Fibroblast of pulmonary artery (primary cell): ENCODE measurements at regions not wholly inside any gene's neighbourhood (a gene's known extent, or its start where the extent isn't known, plus 50 kb on each side); places are given as distances from the start of the nearest gene placed in this dataset.
A peak's percentile ranks its signal among the peaks of the same experiment; 100 is the strongest.

ENCODE experiments used
- DNase-seq: peaks from one replicate; pipeline ENCODE4 v3.0.0-alpha.2; 2010; ENCODE audit warnings: low read depth
- H3K4me3 ChIP-seq: replicated peaks from 2 replicates; pipeline ENCODE4 v1.5.1; 2011; ENCODE audit warnings: low read depth, mild to moderate bottlenecking, control low read depth, low read length, moderate library complexity
- TF ChIP-seq, protein P1 (sequence below): IDR thresholded peaks from 2 replicates; pipeline ENCODE4 v1.5.1; 2011; ENCODE audit warnings: mild to moderate bottlenecking, control low read depth, low read length, inconsistent platforms; ENCODE audit errors: missing control alignments

DNA sequence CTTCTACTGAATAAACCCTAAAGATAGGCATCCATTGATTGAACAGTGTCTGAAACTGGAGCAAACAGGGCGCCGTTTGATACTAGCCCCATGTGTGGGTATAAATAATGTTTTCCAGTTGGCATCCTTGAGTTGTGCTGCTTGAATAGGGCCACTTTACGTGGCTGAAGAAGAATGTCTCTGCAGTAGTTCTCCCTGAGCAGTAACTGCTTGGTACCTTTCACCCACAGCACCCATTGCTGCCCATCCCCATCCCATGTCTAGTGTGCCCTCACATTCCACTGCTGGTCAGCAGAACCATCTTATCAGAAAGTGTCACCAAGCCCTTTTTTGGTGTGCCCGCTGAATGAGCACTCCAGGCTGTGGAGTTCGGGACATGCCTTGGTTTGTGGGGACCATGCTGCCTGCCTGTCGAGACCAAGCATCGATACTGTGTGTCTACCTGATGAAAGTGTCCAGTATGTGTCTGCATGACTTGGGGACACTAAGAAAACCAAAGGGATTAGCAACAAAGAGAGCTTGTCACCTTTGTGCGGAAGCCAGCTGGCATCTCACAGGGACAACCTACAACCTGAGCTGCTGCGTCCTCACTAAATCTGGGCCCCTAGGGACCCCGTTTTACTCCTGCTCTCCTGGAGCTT lies 162.0 kb downstream of the TM9SF2 start:
- no peak for DNase-seq

DNA sequence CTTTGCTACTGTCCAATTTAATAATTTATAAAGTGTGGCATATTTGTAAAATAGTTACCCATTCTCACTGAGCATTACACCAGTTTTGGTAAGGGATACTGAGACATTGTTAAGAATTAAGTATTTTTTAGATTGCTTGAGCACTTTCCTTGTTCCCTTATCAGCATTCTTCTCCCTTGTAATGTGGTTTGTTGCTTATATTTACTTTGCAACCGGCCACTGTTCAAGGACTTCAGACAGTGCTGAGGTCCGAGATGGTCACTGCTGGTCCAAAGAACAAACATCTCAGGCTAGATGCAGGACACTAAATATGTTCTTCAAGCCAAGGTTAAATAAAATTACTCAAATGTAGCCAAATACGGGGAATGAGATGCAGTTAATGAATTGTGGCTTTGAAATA lies 161.4 kb downstream of the TM9SF2 start:
- TF ChIP-seq, protein P1, sequence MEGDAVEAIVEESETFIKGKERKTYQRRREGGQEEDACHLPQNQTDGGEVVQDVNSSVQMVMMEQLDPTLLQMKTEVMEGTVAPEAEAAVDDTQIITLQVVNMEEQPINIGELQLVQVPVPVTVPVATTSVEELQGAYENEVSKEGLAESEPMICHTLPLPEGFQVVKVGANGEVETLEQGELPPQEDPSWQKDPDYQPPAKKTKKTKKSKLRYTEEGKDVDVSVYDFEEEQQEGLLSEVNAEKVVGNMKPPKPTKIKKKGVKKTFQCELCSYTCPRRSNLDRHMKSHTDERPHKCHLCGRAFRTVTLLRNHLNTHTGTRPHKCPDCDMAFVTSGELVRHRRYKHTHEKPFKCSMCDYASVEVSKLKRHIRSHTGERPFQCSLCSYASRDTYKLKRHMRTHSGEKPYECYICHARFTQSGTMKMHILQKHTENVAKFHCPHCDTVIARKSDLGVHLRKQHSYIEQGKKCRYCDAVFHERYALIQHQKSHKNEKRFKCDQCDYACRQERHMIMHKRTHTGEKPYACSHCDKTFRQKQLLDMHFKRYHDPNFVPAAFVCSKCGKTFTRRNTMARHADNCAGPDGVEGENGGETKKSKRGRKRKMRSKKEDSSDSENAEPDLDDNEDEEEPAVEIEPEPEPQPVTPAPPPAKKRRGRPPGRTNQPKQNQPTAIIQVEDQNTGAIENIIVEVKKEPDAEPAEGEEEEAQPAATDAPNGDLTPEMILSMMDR = no peak
- H3K4me3 ChIP-seq = no peak overlapping the region
- no peak for DNase-seq

More for the DNA sequence above, 162.0 kb downstream of the TM9SF2 start:
- no peak overlapping the region for H3K4me3 ChIP-seq
- TF ChIP-seq, protein P1 = no peak

DNA sequence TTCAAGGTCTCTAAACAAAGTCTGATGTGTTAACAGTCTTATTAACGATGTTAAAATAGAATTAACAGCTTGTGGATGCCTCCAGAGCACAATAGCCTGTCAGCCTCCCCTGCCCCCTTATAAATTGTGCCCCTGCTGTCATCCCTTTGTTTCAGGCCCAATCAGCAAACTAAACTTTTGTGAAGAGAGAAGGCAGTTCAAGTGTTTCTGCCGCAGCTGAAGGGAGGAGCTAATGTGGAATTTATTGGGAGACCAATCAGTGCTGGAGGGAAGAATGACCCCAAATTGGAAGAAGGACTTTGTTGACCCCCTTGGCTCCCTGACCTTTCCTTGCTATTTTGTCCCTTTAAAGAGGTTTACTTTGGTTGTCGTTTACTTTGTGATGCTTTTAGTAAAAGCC lies 160.5 kb downstream of the TM9SF2 start:
- no peak overlapping the region for H3K4me3 ChIP-seq
- DNase-seq = no peak
- TF ChIP-seq, protein P1 = no peak

DNA sequence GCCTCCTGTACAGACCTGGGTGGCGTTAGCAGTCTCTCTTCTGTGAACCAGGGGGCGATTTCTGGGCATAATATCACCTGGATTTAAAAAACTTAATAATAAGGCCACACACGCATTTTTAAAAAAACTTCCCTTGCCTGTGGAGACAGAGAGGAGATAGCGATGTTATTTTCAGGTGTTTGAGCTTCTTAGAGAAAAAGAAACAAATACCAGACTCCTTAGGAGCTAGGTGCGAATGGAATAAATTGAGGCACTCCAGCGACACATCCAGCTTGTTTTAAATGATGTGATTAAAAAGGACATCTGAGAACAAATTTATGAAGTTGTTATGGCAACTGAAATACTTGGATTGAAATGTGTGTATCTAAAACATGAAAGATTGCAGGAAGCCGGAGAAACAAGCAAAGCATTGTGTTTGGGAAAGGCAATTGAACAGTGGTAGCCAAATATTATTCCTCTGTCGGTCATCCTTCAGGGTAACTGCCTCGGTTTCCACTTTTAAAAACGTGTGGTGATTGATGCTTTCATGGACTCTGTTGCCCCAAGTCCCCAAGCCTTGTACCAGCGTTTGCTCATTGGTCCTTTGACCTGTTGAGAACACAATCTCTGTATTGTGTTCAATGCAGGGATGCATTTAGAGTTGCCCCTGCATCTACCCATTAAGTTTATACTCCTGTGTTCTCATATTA lies 158.7 kb downstream of the TM9SF2 start:
- TF ChIP-seq, protein P1 = no peak
- no peak for DNase-seq

DNA sequence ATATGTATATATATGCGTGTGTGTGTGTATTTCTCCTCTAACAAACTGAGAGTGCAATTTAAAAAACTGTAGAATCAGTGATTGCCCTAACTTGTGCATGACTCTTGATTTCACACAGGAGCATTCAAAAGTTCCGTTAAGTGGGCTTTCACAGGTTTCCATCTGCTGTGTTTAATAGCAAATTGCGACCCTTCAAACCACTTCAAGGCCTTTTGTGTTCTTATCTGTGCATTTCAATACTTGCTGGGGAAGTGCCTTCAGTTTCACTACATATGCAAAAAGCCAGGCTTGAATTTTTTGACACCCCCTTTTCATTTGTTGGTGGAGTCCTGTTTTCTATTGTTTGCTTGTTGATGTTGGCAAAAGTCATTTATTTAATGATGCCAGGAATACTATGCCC lies 158.0 kb downstream of the TM9SF2 start:
- no peak overlapping the region for H3K4me3 ChIP-seq
- DNase-seq = no peak
- TF ChIP-seq, protein P1 = no peak

More for the DNA sequence above, 158.7 kb downstream of the TM9SF2 start:
- no peak overlapping the region for H3K4me3 ChIP-seq

DNA sequence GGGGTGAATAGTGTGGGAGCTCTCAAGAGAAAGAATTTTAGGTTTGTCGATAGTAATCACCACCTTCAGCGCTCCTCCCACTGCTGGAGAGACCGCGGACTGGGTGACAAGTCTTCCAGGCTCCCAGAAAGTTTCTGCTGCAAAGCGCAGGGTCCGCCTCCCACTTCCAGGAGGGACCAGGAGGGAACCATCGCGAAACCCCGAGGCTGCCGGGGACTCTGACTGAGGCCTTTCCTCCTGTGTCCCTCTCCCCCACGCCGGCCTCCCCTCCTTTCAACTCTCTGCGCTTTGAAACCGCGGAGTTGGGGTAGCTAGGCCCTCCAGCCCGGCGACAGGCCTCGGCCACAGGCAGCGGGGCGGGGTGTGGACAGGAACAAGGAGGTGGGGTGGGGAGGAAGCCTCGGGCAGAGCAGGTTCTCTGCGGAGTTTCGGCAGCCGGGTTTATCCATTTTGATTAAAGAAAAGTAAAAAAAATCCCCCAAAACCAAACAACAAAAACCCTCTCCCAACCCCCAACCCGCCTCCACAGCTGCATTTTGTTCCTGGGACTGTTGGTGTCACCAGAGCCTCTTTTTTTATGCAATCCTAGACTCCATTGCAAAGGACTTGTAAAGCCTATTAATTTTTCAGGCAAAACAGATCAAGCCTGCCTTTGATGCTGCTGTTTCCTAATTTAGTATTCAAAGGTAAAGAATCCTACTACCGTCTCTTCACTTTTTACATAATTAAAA lies 157.2 kb downstream of the TM9SF2 start:
- TF ChIP-seq, protein P1 = peak; percentile 35
- H3K4me3 ChIP-seq = peak overlapping the region; percentile 41
- peak; percentile 65 for DNase-seq
